ENCODE measurements at regions not wholly inside any gene's neighbourhood (a gene's known extent, or its start where the extent isn't known, plus 50 kb on each side); places are given as distances from the start of the nearest gene placed in this dataset.

DNA sequence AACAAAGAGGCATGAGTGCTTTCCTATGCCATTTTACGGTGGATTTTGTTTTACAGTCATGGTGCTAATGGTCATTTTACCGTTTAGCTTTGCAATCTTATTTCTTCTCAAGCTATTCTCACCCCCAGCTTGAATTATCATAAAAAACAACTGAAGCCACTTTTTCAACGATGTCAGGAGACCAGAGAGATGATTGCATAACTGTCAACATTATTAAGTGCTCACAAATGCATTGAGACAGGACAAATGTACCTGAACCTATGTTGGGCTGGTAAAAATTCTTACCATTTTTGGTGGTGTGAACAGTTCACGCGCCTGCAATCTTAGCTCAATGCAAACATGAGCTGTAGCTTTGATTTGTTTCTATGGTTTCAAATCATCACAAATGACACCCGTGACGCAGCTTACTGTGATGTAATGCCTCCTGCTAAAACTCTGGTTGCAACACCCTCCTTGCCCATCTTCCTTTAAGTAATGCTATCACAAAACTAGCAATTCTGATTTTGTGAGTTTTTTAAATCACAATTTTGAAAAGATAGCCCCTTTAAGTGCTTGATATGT is 104.4 kb downstream of the UCHL5 start:
- TF ChIP-seq, protein P1, sequence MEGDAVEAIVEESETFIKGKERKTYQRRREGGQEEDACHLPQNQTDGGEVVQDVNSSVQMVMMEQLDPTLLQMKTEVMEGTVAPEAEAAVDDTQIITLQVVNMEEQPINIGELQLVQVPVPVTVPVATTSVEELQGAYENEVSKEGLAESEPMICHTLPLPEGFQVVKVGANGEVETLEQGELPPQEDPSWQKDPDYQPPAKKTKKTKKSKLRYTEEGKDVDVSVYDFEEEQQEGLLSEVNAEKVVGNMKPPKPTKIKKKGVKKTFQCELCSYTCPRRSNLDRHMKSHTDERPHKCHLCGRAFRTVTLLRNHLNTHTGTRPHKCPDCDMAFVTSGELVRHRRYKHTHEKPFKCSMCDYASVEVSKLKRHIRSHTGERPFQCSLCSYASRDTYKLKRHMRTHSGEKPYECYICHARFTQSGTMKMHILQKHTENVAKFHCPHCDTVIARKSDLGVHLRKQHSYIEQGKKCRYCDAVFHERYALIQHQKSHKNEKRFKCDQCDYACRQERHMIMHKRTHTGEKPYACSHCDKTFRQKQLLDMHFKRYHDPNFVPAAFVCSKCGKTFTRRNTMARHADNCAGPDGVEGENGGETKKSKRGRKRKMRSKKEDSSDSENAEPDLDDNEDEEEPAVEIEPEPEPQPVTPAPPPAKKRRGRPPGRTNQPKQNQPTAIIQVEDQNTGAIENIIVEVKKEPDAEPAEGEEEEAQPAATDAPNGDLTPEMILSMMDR (IDR thresholded peaks at IDR 0.05), result no peak
- TF ChIP-seq EP300 (IDR thresholded peaks at IDR 0.05), result no peak
- no peak for TF ChIP-seq POLR2AphosphoS5 (IDR thresholded peaks at IDR 0.05)

Measured in sigmoid colon (tissue), 4 donors.